ENCODE measurements at regions not wholly inside any gene's neighbourhood (a gene's known extent, or its start where the extent isn't known, plus 50 kb on each side); places are given as distances from the start of the nearest gene placed in this dataset.

GRCh38 chr4:152197211-152197610 is 338.7 kb downstream of the FBXW7 start:
- no peak for TF ChIP-seq CTCF (IDR thresholded peaks at IDR 0.05; ENCODE audit: low read depth, low read length)
- no peak overlapping the region for H3K4me3 ChIP-seq (ENCODE audit: low read depth, low read length)

GRCh38 chr4:152195888-152196287 is 340.0 kb downstream of the FBXW7 start:
- H3K4me3 ChIP-seq (ENCODE audit: low read depth, low read length), result no peak overlapping the region
- no peak for TF ChIP-seq CTCF (IDR thresholded peaks at IDR 0.05; ENCODE audit: low read depth, low read length)

GRCh38 chr4:152193059-152193458 is 342.8 kb downstream of the FBXW7 start:
- H3K4me3 ChIP-seq (ENCODE audit: low read depth, low read length), result no peak overlapping the region
- TF ChIP-seq CTCF (IDR thresholded peaks at IDR 0.05; ENCODE audit: low read depth, low read length), result no peak

- no peak overlapping the region for H3K4me3 ChIP-seq (ENCODE audit: low read depth, low read length)
- TF ChIP-seq CTCF (IDR thresholded peaks at IDR 0.05; ENCODE audit: low read depth, low read length), result no peak
These were observed 345.0 kb downstream of the FBXW7 start for GRCh38 chr4:152190907-152191306.

GRCh38 chr4:152189451-152190179 is 346.3 kb downstream of the FBXW7 start:
- TF ChIP-seq CTCF (IDR thresholded peaks at IDR 0.05; ENCODE audit: low read depth, low read length), result no peak
- no peak overlapping the region for H3K4me3 ChIP-seq (ENCODE audit: low read depth, low read length)

- no peak for TF ChIP-seq CTCF (IDR thresholded peaks at IDR 0.05; ENCODE audit: low read depth, low read length)
- no peak overlapping the region for H3K4me3 ChIP-seq (ENCODE audit: low read depth, low read length)
These were observed 347.1 kb downstream of the FBXW7 start for GRCh38 chr4:152188801-152189200.

DNA sequence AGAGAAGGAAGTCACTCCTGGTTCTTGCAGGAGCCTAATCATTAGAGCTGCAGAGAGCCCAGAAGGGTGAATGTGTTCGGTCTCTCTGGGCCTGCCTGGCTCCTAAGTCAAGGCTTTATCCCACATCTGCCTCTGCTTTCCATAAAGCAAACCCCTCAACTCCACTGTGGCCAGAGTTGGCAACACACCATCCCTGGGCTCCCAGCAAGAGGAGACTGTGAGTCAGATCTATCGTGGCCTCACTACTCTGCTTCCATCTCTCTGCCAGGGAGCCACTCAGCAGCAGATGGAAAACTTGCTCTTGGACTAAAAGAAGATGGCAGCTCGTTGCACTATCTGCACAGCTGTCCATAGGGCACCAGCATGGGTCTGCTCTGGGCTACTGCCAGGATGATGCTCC is 348.2 kb downstream of the FBXW7 start:
- TF ChIP-seq CTCF (IDR thresholded peaks at IDR 0.05; ENCODE audit: low read depth, low read length), result no peak
- no peak overlapping the region for H3K4me3 ChIP-seq (ENCODE audit: low read depth, low read length)
